ENCODE measurements at regions not wholly inside any gene's neighbourhood (a gene's known extent, or its start where the extent isn't known, plus 50 kb on each side); places are given as distances from the start of the nearest gene placed in this dataset.
"Not testable (repeated sequence)": the region's sequence is repeated elsewhere in the genome, so short reads cannot be mapped to it uniquely, and the experiment has no call there.

DNA sequence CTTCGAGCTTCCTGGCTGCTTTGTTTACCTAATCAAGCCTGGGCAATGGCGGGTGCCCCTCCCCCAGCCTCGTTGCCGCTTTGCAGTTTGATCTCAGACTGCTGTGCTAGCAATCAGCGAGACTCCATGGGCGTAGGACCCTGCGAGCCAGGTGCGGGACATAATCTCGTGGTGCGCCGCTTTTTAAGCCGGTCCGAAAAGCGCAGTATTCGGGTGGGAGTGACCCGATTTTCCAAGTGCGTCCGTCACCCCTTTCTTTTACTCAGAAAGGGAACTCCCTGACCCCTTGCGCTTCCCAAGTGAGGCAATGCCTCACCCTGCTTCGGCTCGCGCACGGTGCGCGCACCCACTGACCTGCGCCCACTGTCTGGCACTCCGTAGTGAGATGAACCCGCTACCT is 889.3 kb upstream of the NUDT12 start:
- TF ChIP-seq EZH2 (IDR thresholded peaks at IDR 0.05; ENCODE audit: low read length), result not testable (repeated sequence)
- TF ChIP-seq, protein P1, sequence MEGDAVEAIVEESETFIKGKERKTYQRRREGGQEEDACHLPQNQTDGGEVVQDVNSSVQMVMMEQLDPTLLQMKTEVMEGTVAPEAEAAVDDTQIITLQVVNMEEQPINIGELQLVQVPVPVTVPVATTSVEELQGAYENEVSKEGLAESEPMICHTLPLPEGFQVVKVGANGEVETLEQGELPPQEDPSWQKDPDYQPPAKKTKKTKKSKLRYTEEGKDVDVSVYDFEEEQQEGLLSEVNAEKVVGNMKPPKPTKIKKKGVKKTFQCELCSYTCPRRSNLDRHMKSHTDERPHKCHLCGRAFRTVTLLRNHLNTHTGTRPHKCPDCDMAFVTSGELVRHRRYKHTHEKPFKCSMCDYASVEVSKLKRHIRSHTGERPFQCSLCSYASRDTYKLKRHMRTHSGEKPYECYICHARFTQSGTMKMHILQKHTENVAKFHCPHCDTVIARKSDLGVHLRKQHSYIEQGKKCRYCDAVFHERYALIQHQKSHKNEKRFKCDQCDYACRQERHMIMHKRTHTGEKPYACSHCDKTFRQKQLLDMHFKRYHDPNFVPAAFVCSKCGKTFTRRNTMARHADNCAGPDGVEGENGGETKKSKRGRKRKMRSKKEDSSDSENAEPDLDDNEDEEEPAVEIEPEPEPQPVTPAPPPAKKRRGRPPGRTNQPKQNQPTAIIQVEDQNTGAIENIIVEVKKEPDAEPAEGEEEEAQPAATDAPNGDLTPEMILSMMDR (optimal IDR thresholded peaks at IDR 0.05 in 1 of 3, IDR thresholded peaks at IDR 0.05 in 1 of 3, conservative IDR thresholded peaks at IDR 0.05 in 1 of 3; ENCODE audit: extremely low read depth in 1 of 3, insufficient read depth in 2 of 3, low read length in 3 of 3), result not testable (repeated sequence)
